CD4-positive, alpha-beta T cell treated with Interleukin-6 for 4 hours (primary cell): ENCODE measurements at regions not wholly inside any gene's neighbourhood (a gene's known extent, or its start where the extent isn't known, plus 50 kb on each side); places are given as distances from the start of the nearest gene placed in this dataset.
"Not testable (repeated sequence)": the region's sequence is repeated elsewhere in the genome, so short reads cannot be mapped to it uniquely, and the experiment has no call there.

Experiments
- DNase-seq: peaks from one replicate; pipeline ENCODE4 v3.0.0-alpha.2; 2020; ENCODE audit warnings: mixed read lengths

GRCh38 chr12:67716817-67717216 lies 68.3 kb downstream of the DYRK2 start:
- no peak for DNase-seq

- not testable (repeated sequence) for DNase-seq
Measured at GRCh38 chr12:67719303-67719702, 70.8 kb downstream of the DYRK2 start.

GRCh38 chr12:67720351-67720856 lies 71.9 kb downstream of the DYRK2 start:
- no peak for DNase-seq

GRCh38 chr12:67721248-67721647 lies 72.7 kb downstream of the DYRK2 start:
- DNase-seq, result no peak

- no peak for DNase-seq
Measured at GRCh38 chr12:67722296-67722695, 73.8 kb downstream of the DYRK2 start.

- DNase-seq, result no peak
Measured at GRCh38 chr12:67726868-67727267, 78.3 kb downstream of the DYRK2 start.

GRCh38 chr12:67727702-67728666 lies 79.4 kb downstream of the DYRK2 start:
- no peak for DNase-seq

GRCh38 chr12:67732857-67733256 lies 84.3 kb downstream of the DYRK2 start:
- DNase-seq, result no peak

GRCh38 chr12:67735868-67736267 lies 87.3 kb downstream of the DYRK2 start:
- DNase-seq, result no peak

- no peak for DNase-seq
Measured at GRCh38 chr12:67740711-67741110, 92.2 kb downstream of the DYRK2 start.

GRCh38 chr12:67741270-67741669 lies 92.7 kb downstream of the DYRK2 start:
- no peak for DNase-seq

- no peak for DNase-seq
Measured at GRCh38 chr12:67742461-67742860, 93.9 kb downstream of the DYRK2 start.

- no peak for DNase-seq
Measured at GRCh38 chr12:67747869-67748742, 99.6 kb downstream of the DYRK2 start.

GRCh38 chr12:67748743-67749040 lies 100.1 kb downstream of the DYRK2 start:
- DNase-seq, result no peak

- no peak for DNase-seq
Measured at GRCh38 chr12:67750513-67751183, 102.1 kb downstream of the DYRK2 start.

- no peak for DNase-seq
Measured at GRCh38 chr12:67751381-67751928, 102.9 kb downstream of the DYRK2 start.

- DNase-seq, result no peak
Measured at GRCh38 chr12:67752226-67752732, 103.7 kb downstream of the DYRK2 start.

GRCh38 chr12:67754933-67755697 lies 106.6 kb downstream of the DYRK2 start:
- DNase-seq, result no peak

GRCh38 chr12:67757651-67758050 lies 109.1 kb downstream of the DYRK2 start:
- no peak for DNase-seq

- DNase-seq, result no peak
Measured at GRCh38 chr12:67758119-67758518, 109.6 kb downstream of the DYRK2 start.

GRCh38 chr12:67758521-67758920 lies 110.0 kb downstream of the DYRK2 start:
- no peak for DNase-seq

GRCh38 chr12:67759829-67760228 lies 111.3 kb downstream of the DYRK2 start:
- no peak for DNase-seq
